OCI-LY7 (cell line): ENCODE measurements at regions not wholly inside any gene's neighbourhood (a gene's known extent, or its start where the extent isn't known, plus 50 kb on each side); places are given as distances from the start of the nearest gene placed in this dataset.

Experiments used
- BruUV-seq: library from RNA; stranded (reverse); fragments of 400-500 nt; replicated peaks from 2 replicates; lab custom pipeline; 2021; lab: Mats Ljungman, UMichigan
- CTCF ChIA-PET: fragments of 300-600 bp; sonication (Branson Sonifier 250); formaldehyde crosslinking; loops from one replicate; lab custom pipeline; 2022; ENCODE audit warnings: antibody characterized with exemption; ENCODE audit not compliant: unreplicated experiment; lab: Charles Lee
- POLR2A ChIA-PET: fragments of 300-600 bp; sonication (Branson Sonifier 250); formaldehyde crosslinking; loops from one replicate; lab custom pipeline; 2022; ENCODE audit warnings: antibody characterized with exemption; lab: Charles Lee
- DNase-seq: peaks from one replicate; pipeline ENCODE4 v3.0.0-alpha.2; 2015; ENCODE audit warnings: low spot score
- H2AFZ ChIP-seq: fragments of 200-600 bp; sonication (generic), shearing (Covaris generic); 2 replicates; pipeline ENCODE4 v1.6.1; 2014; ENCODE audit warnings: mild to moderate bottlenecking, antibody characterized with exemption, low read length, moderate library complexity
- H3K27ac ChIP-seq: fragments of 200-600 bp; sonication (generic); 2 replicates; pipeline ENCODE4 v1.5.1; 2014; ENCODE audit warnings: mixed run types, low read depth, mild to moderate bottlenecking, moderate library complexity, low read length, inconsistent platforms; ENCODE audit not compliant: poor library complexity, severe bottlenecking
- H3K36me3 ChIP-seq: fragments of 200-600 bp; sonication (generic); 2 replicates; pipeline ENCODE4 v1.6.1; 2014; ENCODE audit warnings: mild to moderate bottlenecking, antibody characterized with exemption, low read length, moderate library complexity, mixed read lengths; ENCODE audit not compliant: insufficient read depth
- H3K4me1 ChIP-seq: fragments of 200-600 bp; sonication (generic); 2 replicates; pipeline ENCODE4 v1.5.1; 2014; ENCODE audit warnings: mild to moderate bottlenecking, low read length; ENCODE audit not compliant: insufficient read depth, poor library complexity, severe bottlenecking
- H3K4me2 ChIP-seq: fragments of 200-600 bp; sonication (generic); 2 replicates; pipeline ENCODE4 v1.6.1; 2014; ENCODE audit warnings: mild to moderate bottlenecking, low read length
- H3K4me3 ChIP-seq: fragments of 200-600 bp; sonication (generic); 2 replicates; pipeline ENCODE4 v1.5.1; 2014; ENCODE audit warnings: mild to moderate bottlenecking, low read depth, low read length; ENCODE audit not compliant: poor library complexity, severe bottlenecking
- H3K79me2 ChIP-seq: fragments of 200-600 bp; sonication (generic); 2 replicates; pipeline ENCODE4 v1.6.1; 2016; ENCODE audit warnings: low read depth, mild to moderate bottlenecking, low read length, moderate library complexity, mixed read lengths; ENCODE audit not compliant: insufficient read depth
- H3K9me2 ChIP-seq: fragments of 200-600 bp; sonication (generic); 2 replicates; pipeline ENCODE4 v1.6.1; 2016; ENCODE audit warnings: mild to moderate bottlenecking, low read length, mixed read lengths; ENCODE audit not compliant: insufficient read depth
- H3K9me3 ChIP-seq: fragments of 200-600 bp; sonication (generic); 2 replicates; pipeline ENCODE4 v1.6.1; 2014; ENCODE audit warnings: mild to moderate bottlenecking, mixed run types, low read length, mixed read lengths
- H4K20me1 ChIP-seq: fragments of 200-600 bp; sonication (generic); 2 replicates; pipeline ENCODE4 v1.6.1; 2014; ENCODE audit warnings: mild to moderate bottlenecking, antibody characterized with exemption, low read length, moderate library complexity, mixed read lengths; ENCODE audit not compliant: insufficient read depth
- CTCF ChIP-seq: fragments of 200-600 bp; sonication (generic); conservative IDR thresholded peaks from 2 replicates; pipeline ENCODE4 v1.5.1; 2014; ENCODE audit warnings: mild to moderate bottlenecking, antibody characterized with exemption, low read length, moderate library complexity, mixed read lengths
- EZH2phosphoT487 ChIP-seq: fragments of 200-600 bp; sonication (generic); IDR thresholded peaks from 2 replicates; pipeline ENCODE4 v1.6.1; 2018; ENCODE audit warnings: low read depth, borderline replicate concordance, mild to moderate bottlenecking, mixed run types, antibody characterized with exemption, low read length, moderate library complexity, mixed read lengths
- intact Hi-C: fragments of 100-400 bp; cut with micrococcal nuclease; formaldehyde crosslinking; loops from one replicate; pipeline ENCODE4 v1.10.0; 2022; ENCODE audit not compliant: unreplicated experiment

DNA sequence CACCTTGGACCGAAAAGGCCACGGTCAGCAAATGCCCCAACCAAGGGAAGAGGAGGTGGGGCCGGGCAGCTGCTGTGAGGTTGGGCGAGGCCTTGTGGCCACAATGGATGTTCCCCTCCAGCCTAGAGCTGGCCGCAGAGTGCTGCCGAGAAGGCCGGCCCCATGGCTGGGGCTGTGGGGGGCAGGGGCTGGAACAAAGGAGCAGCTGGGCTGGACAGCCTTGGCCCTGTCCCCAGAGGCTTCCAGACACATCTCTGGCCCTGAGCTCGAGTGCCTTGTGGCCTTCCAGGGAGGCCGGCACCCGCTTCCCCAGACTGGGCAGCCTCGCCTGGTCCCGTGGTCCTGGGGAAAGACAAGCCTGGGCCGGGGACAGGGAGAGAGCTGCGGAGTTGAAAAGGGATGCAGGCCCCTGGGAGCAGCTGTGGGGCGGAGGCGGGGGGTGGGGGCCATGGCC lies 88.0 kb downstream of the PDGFA start:
- BruUV-seq = no TSS peak
- DNase-seq = no peak
- H3K4me1 ChIP-seq = no peaks in the 10 kb centered on the region
- H3K9me2 ChIP-seq = no peaks in the 10 kb centered on the region
- no peak overlapping the region for H3K4me3 ChIP-seq
- no peaks in the 10 kb centered on the region for H3K9me3 ChIP-seq
- no peak overlapping the region for H3K27ac ChIP-seq
- no peaks in the 10 kb centered on the region for H4K20me1 ChIP-seq
- no peaks in the 10 kb centered on the region for H3K79me2 ChIP-seq
- H3K36me3 ChIP-seq = no peaks in the 10 kb centered on the region
- intact Hi-C loops = no loop called here
- CTCF ChIA-PET = no interaction called here
- H2AFZ ChIP-seq = no peak overlapping the region
- H3K4me2 ChIP-seq = no peak overlapping the region
- POLR2A ChIA-PET = no interaction called here
- TF ChIP-seq CTCF (no peak), EZH2phosphoT487 (no peak)

DNA sequence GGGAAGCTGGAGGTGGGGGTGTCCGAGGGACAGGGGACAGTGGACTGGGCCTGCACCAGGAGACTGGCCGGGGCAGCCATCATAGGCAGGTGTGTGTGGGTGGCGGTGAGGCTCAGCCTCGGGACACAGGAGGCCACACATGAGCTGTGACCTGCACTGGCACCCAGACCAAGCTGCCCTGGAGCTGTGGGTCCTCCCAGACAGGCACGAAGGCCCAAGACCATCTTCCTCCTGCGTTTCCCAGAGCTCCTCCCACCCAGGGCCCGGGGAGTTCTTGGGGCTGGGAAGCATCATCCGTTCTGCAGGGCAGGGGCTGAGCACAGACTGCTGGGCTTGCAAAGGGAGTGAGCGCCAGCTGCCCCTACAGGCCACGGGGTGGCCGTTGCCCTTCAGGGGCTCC lies 87.4 kb downstream of the PDGFA start:
- Histone ChIP-seq H3K9me3 (no peaks in the 10 kb centered on the region), H3K27ac (no peak overlapping the region), H3K36me3 (no peaks in the 10 kb centered on the region), H4K20me1 (no peaks in the 10 kb centered on the region), H3K4me3 (no peak overlapping the region), H3K4me1 (no peaks in the 10 kb centered on the region), H3K9me2 (no peaks in the 10 kb centered on the region), H3K79me2 (no peaks in the 10 kb centered on the region), H3K4me2 (no peak overlapping the region), H2AFZ (no peak overlapping the region)
- CTCF ChIA-PET = no interaction called here
- TF ChIP-seq CTCF (no peak), EZH2phosphoT487 (no peak)
- DNase-seq = no peak
- BruUV-seq = no TSS peak
- POLR2A ChIA-PET = no interaction called here
- intact Hi-C loops = no loop called here

DNA sequence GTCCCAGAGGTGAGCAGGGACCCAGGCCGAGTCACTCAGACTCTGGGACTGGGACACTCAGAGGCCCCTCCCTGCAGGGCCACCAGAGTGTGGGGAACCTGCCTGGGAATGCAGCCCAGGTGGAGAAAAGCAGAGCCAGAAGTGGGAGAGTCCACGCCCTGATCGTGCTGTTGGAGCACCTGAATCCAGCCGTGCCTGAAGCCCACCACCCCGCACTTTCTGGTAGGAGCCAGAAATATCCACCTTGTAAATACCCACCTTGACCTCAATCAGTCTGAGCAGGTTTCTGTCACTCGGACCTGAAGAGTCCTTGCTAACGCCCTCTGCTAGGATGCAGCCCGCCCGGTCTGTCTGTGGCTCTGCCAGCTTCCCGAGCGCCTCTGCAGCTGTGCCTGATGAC lies 86.7 kb downstream of the PDGFA start:
- no peak for DNase-seq
- Histone ChIP-seq H2AFZ (no peak overlapping the region), H3K4me2 (no peak overlapping the region), H3K36me3 (no peaks in the 10 kb centered on the region), H3K79me2 (no peaks in the 10 kb centered on the region), H4K20me1 (no peaks in the 10 kb centered on the region), H3K9me2 (no peaks in the 10 kb centered on the region), H3K4me3 (no peak overlapping the region), H3K4me1 (no peaks in the 10 kb centered on the region), H3K9me3 (no peaks in the 10 kb centered on the region), H3K27ac (no peak overlapping the region)
- intact Hi-C loops = no loop called here
- TF ChIP-seq CTCF = no peak
- TF ChIP-seq EZH2phosphoT487 = no peak
- no TSS peak for BruUV-seq
- ChIA-PET POLR2A (no interaction called here), CTCF (no interaction called here)
